ENCODE measurements at regions not wholly inside any gene's neighbourhood (a gene's known extent, or its start where the extent isn't known, plus 50 kb on each side); places are given as distances from the start of the nearest gene placed in this dataset.
"Not testable (repeated sequence)": the region's sequence is repeated elsewhere in the genome, so short reads cannot be mapped to it uniquely, and the experiment has no call there.

GRCh38 chr5:96172436-96172835 lies 210.8 kb upstream of the ELL2 start:
- no peaks in the 10 kb centered on the region for H3K36me3 ChIP-seq (ENCODE audit: control insufficient read depth, insufficient read depth, low read length)
- H3K27ac ChIP-seq (ENCODE audit: low read depth, low read length): no peak overlapping the region
- no peaks in the 10 kb centered on the region for H3K27me3 ChIP-seq (ENCODE audit: control insufficient read depth, insufficient read depth, low read length)
- no peaks in the 10 kb centered on the region for H3K9me3 ChIP-seq (ENCODE audit: control insufficient read depth, insufficient read depth, low read length)
- 100% methylated on average over 2 of the region's 2 CpGs for WGBS (ENCODE audit: insufficient coverage)
- H3K4me1 ChIP-seq (ENCODE audit: control insufficient read depth, insufficient read depth, low read length): no peaks in the 10 kb centered on the region
- H3K4me3 ChIP-seq (ENCODE audit: low read depth, low read length): no peak overlapping the region
- DNase-seq (ENCODE audit: low read depth in 4 of 6, low spot score in 6 of 6): no peak

GRCh38 chr5:96171973-96172372 lies 210.3 kb upstream of the ELL2 start:
- not testable (repeated sequence) for H3K27me3 ChIP-seq (ENCODE audit: control insufficient read depth, insufficient read depth, low read length); H3K36me3 ChIP-seq (ENCODE audit: control insufficient read depth, insufficient read depth, low read length); DNase-seq (ENCODE audit: low read depth in 4 of 6, low spot score in 6 of 6); H3K27ac ChIP-seq (ENCODE audit: low read depth, low read length); H3K9me3 ChIP-seq (ENCODE audit: control insufficient read depth, insufficient read depth, low read length); H3K4me1 ChIP-seq (ENCODE audit: control insufficient read depth, insufficient read depth, low read length); H3K4me3 ChIP-seq (ENCODE audit: low read depth, low read length)
- WGBS (ENCODE audit: insufficient coverage): 88% methylated on average over 2 of the region's 4 CpGs

GRCh38 chr5:96170481-96171125 lies 209.0 kb upstream of the ELL2 start:
- not testable (repeated sequence) for H3K27ac ChIP-seq (ENCODE audit: low read depth, low read length); H3K4me3 ChIP-seq (ENCODE audit: low read depth, low read length); H3K36me3 ChIP-seq (ENCODE audit: control insufficient read depth, insufficient read depth, low read length); H3K27me3 ChIP-seq (ENCODE audit: control insufficient read depth, insufficient read depth, low read length); H3K4me1 ChIP-seq (ENCODE audit: control insufficient read depth, insufficient read depth, low read length); DNase-seq (ENCODE audit: low read depth in 4 of 6, low spot score in 6 of 6); H3K9me3 ChIP-seq (ENCODE audit: control insufficient read depth, insufficient read depth, low read length)
- WGBS (ENCODE audit: insufficient coverage): 95% methylated on average over 13 of the region's 15 CpGs

GRCh38 chr5:96168833-96169232 lies 207.2 kb upstream of the ELL2 start:
- not testable (repeated sequence) for H3K27me3 ChIP-seq (ENCODE audit: control insufficient read depth, insufficient read depth, low read length); H3K9me3 ChIP-seq (ENCODE audit: control insufficient read depth, insufficient read depth, low read length); H3K4me3 ChIP-seq (ENCODE audit: low read depth, low read length); H3K4me1 ChIP-seq (ENCODE audit: control insufficient read depth, insufficient read depth, low read length); H3K27ac ChIP-seq (ENCODE audit: low read depth, low read length); DNase-seq (ENCODE audit: low read depth in 4 of 6, low spot score in 6 of 6); H3K36me3 ChIP-seq (ENCODE audit: control insufficient read depth, insufficient read depth, low read length)
- WGBS (ENCODE audit: insufficient coverage): 96% methylated on average over 8 of the region's 8 CpGs

GRCh38 chr5:96159043-96159442 lies 197.4 kb upstream of the ELL2 start:
- Histone ChIP-seq H3K4me1 (ENCODE audit: control insufficient read depth, insufficient read depth, low read length) (no peaks in the 10 kb centered on the region), H3K36me3 (ENCODE audit: control insufficient read depth, insufficient read depth, low read length) (no peaks in the 10 kb centered on the region), H3K9me3 (ENCODE audit: control insufficient read depth, insufficient read depth, low read length) (no peaks in the 10 kb centered on the region), H3K27me3 (ENCODE audit: control insufficient read depth, insufficient read depth, low read length) (no peaks in the 10 kb centered on the region), H3K4me3 (ENCODE audit: low read depth, low read length) (no peak overlapping the region), H3K27ac (ENCODE audit: low read depth, low read length) (no peak overlapping the region)
- peak in 1 of 6 donors; percentile 12 for DNase-seq (ENCODE audit: low read depth in 4 of 6, low spot score in 6 of 6)
- no CpG with 5 or more reads among the region's 2 CpGs for WGBS (ENCODE audit: insufficient coverage)

- no peak overlapping the region for H3K27ac ChIP-seq (ENCODE audit: low read depth, low read length)
- H3K9me3 ChIP-seq (ENCODE audit: control insufficient read depth, insufficient read depth, low read length): no peaks in the 10 kb centered on the region
- DNase-seq (ENCODE audit: low read depth in 4 of 6, low spot score in 6 of 6): no peak
- no peak overlapping the region for H3K4me3 ChIP-seq (ENCODE audit: low read depth, low read length)
- H3K4me1 ChIP-seq (ENCODE audit: control insufficient read depth, insufficient read depth, low read length): no peaks in the 10 kb centered on the region
- H3K27me3 ChIP-seq (ENCODE audit: control insufficient read depth, insufficient read depth, low read length): no peaks in the 10 kb centered on the region
- no peaks in the 10 kb centered on the region for H3K36me3 ChIP-seq (ENCODE audit: control insufficient read depth, insufficient read depth, low read length)
- WGBS (ENCODE audit: insufficient coverage): 80% methylated on average over 1 of the region's 3 CpGs
These were observed 196.2 kb upstream of the ELL2 start for GRCh38 chr5:96157841-96158291.

- Histone ChIP-seq H3K4me1 (ENCODE audit: control insufficient read depth, insufficient read depth, low read length) (no peaks in the 10 kb centered on the region), H3K4me3 (ENCODE audit: low read depth, low read length) (no peak overlapping the region), H3K9me3 (ENCODE audit: control insufficient read depth, insufficient read depth, low read length) (no peaks in the 10 kb centered on the region), H3K36me3 (ENCODE audit: control insufficient read depth, insufficient read depth, low read length) (no peaks in the 10 kb centered on the region), H3K27me3 (ENCODE audit: control insufficient read depth, insufficient read depth, low read length) (no peaks in the 10 kb centered on the region), H3K27ac (ENCODE audit: low read depth, low read length) (no peak overlapping the region)
- WGBS (ENCODE audit: insufficient coverage): 100% methylated on average over 1 of the region's 4 CpGs
- no peak for DNase-seq (ENCODE audit: low read depth in 4 of 6, low spot score in 6 of 6)
These were observed 195.6 kb upstream of the ELL2 start for GRCh38 chr5:96157077-96157780.

- no peak for DNase-seq (ENCODE audit: low read depth in 4 of 6, low spot score in 6 of 6)
- Histone ChIP-seq H3K36me3 (ENCODE audit: control insufficient read depth, insufficient read depth, low read length) (no peaks in the 10 kb centered on the region), H3K4me3 (ENCODE audit: low read depth, low read length) (no peak overlapping the region), H3K9me3 (ENCODE audit: control insufficient read depth, insufficient read depth, low read length) (no peaks in the 10 kb centered on the region), H3K27me3 (ENCODE audit: control insufficient read depth, insufficient read depth, low read length) (no peaks in the 10 kb centered on the region), H3K27ac (ENCODE audit: low read depth, low read length) (no peak overlapping the region), H3K4me1 (ENCODE audit: control insufficient read depth, insufficient read depth, low read length) (no peaks in the 10 kb centered on the region)
- no CpG with 5 or more reads among the region's 2 CpGs for WGBS (ENCODE audit: insufficient coverage)
These were observed 193.5 kb upstream of the ELL2 start for GRCh38 chr5:96155147-96155546.

- Histone ChIP-seq H3K4me1 (ENCODE audit: control insufficient read depth, insufficient read depth, low read length) (no peaks in the 10 kb centered on the region), H3K9me3 (ENCODE audit: control insufficient read depth, insufficient read depth, low read length) (no peaks in the 10 kb centered on the region), H3K27ac (ENCODE audit: low read depth, low read length) (no peak overlapping the region), H3K27me3 (ENCODE audit: control insufficient read depth, insufficient read depth, low read length) (no peaks in the 10 kb centered on the region), H3K4me3 (ENCODE audit: low read depth, low read length) (no peak overlapping the region), H3K36me3 (ENCODE audit: control insufficient read depth, insufficient read depth, low read length) (no peaks in the 10 kb centered on the region)
- WGBS (ENCODE audit: insufficient coverage): 73% methylated on average over 2 of the region's 2 CpGs
- DNase-seq (ENCODE audit: low read depth in 4 of 6, low spot score in 6 of 6): no peak
These were observed 190.2 kb upstream of the ELL2 start for GRCh38 chr5:96151891-96152290.

GRCh38 chr5:96150007-96150406 lies 188.4 kb upstream of the ELL2 start:
- no peaks in the 10 kb centered on the region for H3K36me3 ChIP-seq (ENCODE audit: control insufficient read depth, insufficient read depth, low read length)
- no peaks in the 10 kb centered on the region for H3K4me1 ChIP-seq (ENCODE audit: control insufficient read depth, insufficient read depth, low read length)
- no peak overlapping the region for H3K27ac ChIP-seq (ENCODE audit: low read depth, low read length)
- no peaks in the 10 kb centered on the region for H3K27me3 ChIP-seq (ENCODE audit: control insufficient read depth, insufficient read depth, low read length)
- no CpG with 5 or more reads among the region's 1 CpG for WGBS (ENCODE audit: insufficient coverage)
- DNase-seq (ENCODE audit: low read depth in 4 of 6, low spot score in 6 of 6): no peak
- no peak overlapping the region for H3K4me3 ChIP-seq (ENCODE audit: low read depth, low read length)
- H3K9me3 ChIP-seq (ENCODE audit: control insufficient read depth, insufficient read depth, low read length): no peaks in the 10 kb centered on the region

Measured in spinal cord (tissue), 9 donors.